OCI-LY7 (cell line): ENCODE measurements at regions not wholly inside any gene's neighbourhood (a gene's known extent, or its start where the extent isn't known, plus 50 kb on each side); places are given as distances from the start of the nearest gene placed in this dataset.
"Not testable (repeated sequence)": the region's sequence is repeated elsewhere in the genome, so short reads cannot be mapped to it uniquely, and the experiment has no call there.

Source experiments
- BruUV-seq: library from RNA; stranded (reverse); fragments of 400-500 nt; replicated peaks from 2 replicates; lab custom pipeline; 2021; lab: Mats Ljungman, UMichigan
- CTCF ChIA-PET: fragments of 300-600 bp; sonication (Branson Sonifier 250); formaldehyde crosslinking; loops from one replicate; lab custom pipeline; 2022; ENCODE audit warnings: antibody characterized with exemption; ENCODE audit not compliant: unreplicated experiment; lab: Charles Lee
- POLR2A ChIA-PET: fragments of 300-600 bp; sonication (Branson Sonifier 250); formaldehyde crosslinking; loops from one replicate; lab custom pipeline; 2022; ENCODE audit warnings: antibody characterized with exemption; lab: Charles Lee
- DNase-seq: peaks from one replicate; pipeline ENCODE4 v3.0.0-alpha.2; 2015; ENCODE audit warnings: low spot score
- H2AFZ ChIP-seq: fragments of 200-600 bp; sonication (generic), shearing (Covaris generic); 2 replicates; pipeline ENCODE4 v1.6.1; 2014; ENCODE audit warnings: mild to moderate bottlenecking, antibody characterized with exemption, low read length, moderate library complexity
- H3K27ac ChIP-seq: fragments of 200-600 bp; sonication (generic); 2 replicates; pipeline ENCODE4 v1.5.1; 2014; ENCODE audit warnings: mixed run types, low read depth, mild to moderate bottlenecking, moderate library complexity, low read length, inconsistent platforms; ENCODE audit not compliant: poor library complexity, severe bottlenecking
- H3K36me3 ChIP-seq: fragments of 200-600 bp; sonication (generic); 2 replicates; pipeline ENCODE4 v1.6.1; 2014; ENCODE audit warnings: mild to moderate bottlenecking, antibody characterized with exemption, low read length, moderate library complexity, mixed read lengths; ENCODE audit not compliant: insufficient read depth
- H3K4me1 ChIP-seq: fragments of 200-600 bp; sonication (generic); 2 replicates; pipeline ENCODE4 v1.5.1; 2014; ENCODE audit warnings: mild to moderate bottlenecking, low read length; ENCODE audit not compliant: insufficient read depth, poor library complexity, severe bottlenecking
- H3K4me2 ChIP-seq: fragments of 200-600 bp; sonication (generic); 2 replicates; pipeline ENCODE4 v1.6.1; 2014; ENCODE audit warnings: mild to moderate bottlenecking, low read length
- H3K4me3 ChIP-seq: fragments of 200-600 bp; sonication (generic); 2 replicates; pipeline ENCODE4 v1.5.1; 2014; ENCODE audit warnings: mild to moderate bottlenecking, low read depth, low read length; ENCODE audit not compliant: poor library complexity, severe bottlenecking
- H3K79me2 ChIP-seq: fragments of 200-600 bp; sonication (generic); 2 replicates; pipeline ENCODE4 v1.6.1; 2016; ENCODE audit warnings: low read depth, mild to moderate bottlenecking, low read length, moderate library complexity, mixed read lengths; ENCODE audit not compliant: insufficient read depth
- H3K9me2 ChIP-seq: fragments of 200-600 bp; sonication (generic); 2 replicates; pipeline ENCODE4 v1.6.1; 2016; ENCODE audit warnings: mild to moderate bottlenecking, low read length, mixed read lengths; ENCODE audit not compliant: insufficient read depth
- H3K9me3 ChIP-seq: fragments of 200-600 bp; sonication (generic); 2 replicates; pipeline ENCODE4 v1.6.1; 2014; ENCODE audit warnings: mild to moderate bottlenecking, mixed run types, low read length, mixed read lengths
- H4K20me1 ChIP-seq: fragments of 200-600 bp; sonication (generic); 2 replicates; pipeline ENCODE4 v1.6.1; 2014; ENCODE audit warnings: mild to moderate bottlenecking, antibody characterized with exemption, low read length, moderate library complexity, mixed read lengths; ENCODE audit not compliant: insufficient read depth
- EZH2phosphoT487 ChIP-seq: fragments of 200-600 bp; sonication (generic); IDR thresholded peaks from 2 replicates; pipeline ENCODE4 v1.6.1; 2018; ENCODE audit warnings: low read depth, borderline replicate concordance, mild to moderate bottlenecking, mixed run types, antibody characterized with exemption, low read length, moderate library complexity, mixed read lengths
- intact Hi-C: fragments of 100-400 bp; cut with micrococcal nuclease; formaldehyde crosslinking; loops from one replicate; pipeline ENCODE4 v1.10.0; 2022; ENCODE audit not compliant: unreplicated experiment
- TF ChIP-seq, protein P1 (sequence below): fragments of 200-600 bp; sonication (generic); conservative IDR thresholded peaks from 2 replicates; pipeline ENCODE4 v1.5.1; 2014; ENCODE audit warnings: mild to moderate bottlenecking, antibody characterized with exemption, low read length, moderate library complexity, mixed read lengths

DNA sequence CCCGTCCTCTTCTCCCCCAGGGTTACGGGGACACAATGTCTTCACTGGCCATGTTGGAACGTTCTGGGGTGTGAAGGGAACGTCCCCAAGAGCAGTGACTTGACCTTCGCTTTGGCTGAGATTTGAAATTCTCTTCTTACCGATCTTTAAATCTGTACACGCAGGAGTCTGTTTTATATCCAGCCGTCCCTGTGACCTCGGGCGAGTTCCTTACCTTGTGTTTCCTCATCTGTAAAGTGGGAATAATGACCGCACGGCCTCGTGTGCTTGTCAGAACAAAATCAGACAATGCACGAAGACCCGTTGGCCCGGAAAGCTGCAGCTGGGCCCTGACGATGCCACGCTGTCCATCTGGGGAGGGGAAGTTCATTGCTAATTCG lies 454.3 kb downstream of the PREX1 start:
- Histone ChIP-seq H3K36me3 (no peaks in the 10 kb centered on the region), H3K4me3 (no peak overlapping the region), H3K27ac (no peak overlapping the region), H3K9me2 (no peaks in the 10 kb centered on the region), H4K20me1 (no peaks in the 10 kb centered on the region), H3K4me1 (no peaks in the 10 kb centered on the region), H3K9me3 (no peaks in the 10 kb centered on the region), H3K4me2 (no peak overlapping the region), H3K79me2 (no peaks in the 10 kb centered on the region), H2AFZ (no peak overlapping the region)
- TF ChIP-seq EZH2phosphoT487 = no peak
- TF ChIP-seq, protein P1, sequence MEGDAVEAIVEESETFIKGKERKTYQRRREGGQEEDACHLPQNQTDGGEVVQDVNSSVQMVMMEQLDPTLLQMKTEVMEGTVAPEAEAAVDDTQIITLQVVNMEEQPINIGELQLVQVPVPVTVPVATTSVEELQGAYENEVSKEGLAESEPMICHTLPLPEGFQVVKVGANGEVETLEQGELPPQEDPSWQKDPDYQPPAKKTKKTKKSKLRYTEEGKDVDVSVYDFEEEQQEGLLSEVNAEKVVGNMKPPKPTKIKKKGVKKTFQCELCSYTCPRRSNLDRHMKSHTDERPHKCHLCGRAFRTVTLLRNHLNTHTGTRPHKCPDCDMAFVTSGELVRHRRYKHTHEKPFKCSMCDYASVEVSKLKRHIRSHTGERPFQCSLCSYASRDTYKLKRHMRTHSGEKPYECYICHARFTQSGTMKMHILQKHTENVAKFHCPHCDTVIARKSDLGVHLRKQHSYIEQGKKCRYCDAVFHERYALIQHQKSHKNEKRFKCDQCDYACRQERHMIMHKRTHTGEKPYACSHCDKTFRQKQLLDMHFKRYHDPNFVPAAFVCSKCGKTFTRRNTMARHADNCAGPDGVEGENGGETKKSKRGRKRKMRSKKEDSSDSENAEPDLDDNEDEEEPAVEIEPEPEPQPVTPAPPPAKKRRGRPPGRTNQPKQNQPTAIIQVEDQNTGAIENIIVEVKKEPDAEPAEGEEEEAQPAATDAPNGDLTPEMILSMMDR = no peak
- ChIA-PET POLR2A (no interaction called here), CTCF (no interaction called here)
- no peak for DNase-seq
- BruUV-seq = no TSS peak
- intact Hi-C loops = no loop called here

DNA sequence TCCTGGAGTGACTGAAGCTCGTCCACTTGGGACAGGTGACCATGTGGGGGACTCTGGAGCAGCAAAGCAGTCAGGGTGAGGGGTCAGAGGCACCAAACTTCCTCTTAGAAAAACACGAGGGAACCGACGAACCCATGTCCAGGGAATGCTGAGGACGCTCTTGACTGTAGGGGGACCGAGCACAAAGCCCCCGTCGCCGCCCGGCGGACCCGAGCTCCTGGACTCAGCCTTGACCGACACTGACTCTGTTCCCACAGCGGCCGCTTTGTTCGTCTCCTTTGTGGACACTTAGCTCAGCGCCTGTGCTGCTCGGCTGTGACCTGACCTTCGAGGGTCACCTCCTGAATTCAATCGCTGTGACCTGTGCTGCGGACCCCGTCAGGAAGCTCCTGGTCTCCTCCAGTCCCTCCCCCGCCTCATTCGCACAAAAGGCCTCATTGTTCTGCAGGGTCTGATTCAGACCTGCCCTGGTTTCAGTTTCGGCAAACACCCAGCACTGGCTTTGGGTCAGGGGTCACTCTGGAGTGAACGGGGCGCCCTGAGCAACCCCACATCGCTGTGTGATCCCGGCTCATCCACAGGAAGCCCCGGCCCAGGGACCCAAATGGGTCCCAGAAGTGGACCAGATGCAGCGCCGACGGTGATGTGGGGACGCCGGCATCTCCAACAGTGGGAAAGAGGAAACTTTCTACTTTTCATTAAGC lies 454.8 kb downstream of the PREX1 start:
- H4K20me1 ChIP-seq, CTCF ChIA-PET, H2AFZ ChIP-seq, H3K4me2 ChIP-seq, H3K4me3 ChIP-seq, H3K36me3 ChIP-seq, intact Hi-C loops, POLR2A ChIA-PET, DNase-seq, H3K4me1 ChIP-seq, BruUV-seq, H3K9me2 ChIP-seq, H3K27ac ChIP-seq, H3K79me2 ChIP-seq, H3K9me3 ChIP-seq: not testable (repeated sequence)

DNA sequence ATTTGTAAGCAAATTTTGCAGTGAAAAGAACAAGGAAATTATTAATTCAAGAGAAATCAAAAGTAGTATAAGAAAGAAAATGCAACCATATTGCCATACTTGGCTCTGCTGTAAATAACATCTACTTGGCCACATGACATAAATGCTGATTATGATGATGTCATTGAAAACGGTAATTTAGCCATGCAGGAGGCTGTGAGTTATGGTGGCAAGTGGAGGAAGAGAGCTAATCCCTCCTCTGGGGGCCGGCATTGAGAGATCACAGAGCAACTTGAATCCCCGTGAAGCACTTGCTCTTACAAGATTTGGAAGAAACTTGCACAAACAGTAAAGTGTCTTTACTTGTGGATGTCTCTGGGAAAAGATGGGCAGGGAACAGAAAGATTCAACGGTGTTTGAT lies 456.6 kb downstream of the PREX1 start:
- no peaks in the 10 kb centered on the region for H4K20me1 ChIP-seq
- no peak for DNase-seq
- H3K27ac ChIP-seq = no peak overlapping the region
- CTCF ChIA-PET = no interaction called here
- BruUV-seq = no TSS peak
- no peaks in the 10 kb centered on the region for H3K79me2 ChIP-seq
- no peaks in the 10 kb centered on the region for H3K9me3 ChIP-seq
- H2AFZ ChIP-seq = no peak overlapping the region
- TF ChIP-seq EZH2phosphoT487 = no peak
- TF ChIP-seq, protein P1 = no peak
- H3K4me1 ChIP-seq = no peaks in the 10 kb centered on the region
- H3K4me3 ChIP-seq = no peak overlapping the region
- intact Hi-C loops = no loop called here
- H3K4me2 ChIP-seq = no peak overlapping the region
- no peaks in the 10 kb centered on the region for H3K36me3 ChIP-seq
- POLR2A ChIA-PET = no interaction called here
- no peaks in the 10 kb centered on the region for H3K9me2 ChIP-seq

DNA sequence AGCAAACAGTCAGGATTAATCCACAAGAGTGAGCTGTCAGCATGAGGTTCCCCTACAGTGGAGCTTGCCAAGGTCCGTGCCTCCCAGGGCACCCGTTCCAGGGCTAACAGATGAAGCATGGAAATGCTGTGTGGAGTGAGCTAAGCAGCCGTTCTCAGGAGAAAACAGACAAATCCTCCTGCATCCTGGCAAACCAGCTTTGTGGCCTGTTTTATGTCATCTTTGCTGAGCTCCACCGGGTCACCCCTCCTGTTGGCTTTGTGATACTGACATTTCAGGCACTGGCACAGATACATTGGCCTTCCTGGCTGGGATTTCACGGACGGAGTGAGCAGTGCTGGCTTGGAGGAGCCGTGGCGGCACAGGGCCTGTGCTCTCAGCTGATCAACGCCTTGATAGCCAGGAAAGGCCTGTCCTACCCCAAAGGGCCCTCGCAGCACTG lies 459.2 kb downstream of the PREX1 start:
- BruUV-seq, H3K27ac ChIP-seq, CTCF ChIA-PET, H3K36me3 ChIP-seq, DNase-seq, H3K4me3 ChIP-seq, intact Hi-C loops, H4K20me1 ChIP-seq, H3K9me2 ChIP-seq, POLR2A ChIA-PET, H3K4me2 ChIP-seq, H2AFZ ChIP-seq, H3K79me2 ChIP-seq, H3K9me3 ChIP-seq: not testable (repeated sequence)
- peaks cover 13% of the 10 kb centered on the region for H3K4me1 ChIP-seq

DNA sequence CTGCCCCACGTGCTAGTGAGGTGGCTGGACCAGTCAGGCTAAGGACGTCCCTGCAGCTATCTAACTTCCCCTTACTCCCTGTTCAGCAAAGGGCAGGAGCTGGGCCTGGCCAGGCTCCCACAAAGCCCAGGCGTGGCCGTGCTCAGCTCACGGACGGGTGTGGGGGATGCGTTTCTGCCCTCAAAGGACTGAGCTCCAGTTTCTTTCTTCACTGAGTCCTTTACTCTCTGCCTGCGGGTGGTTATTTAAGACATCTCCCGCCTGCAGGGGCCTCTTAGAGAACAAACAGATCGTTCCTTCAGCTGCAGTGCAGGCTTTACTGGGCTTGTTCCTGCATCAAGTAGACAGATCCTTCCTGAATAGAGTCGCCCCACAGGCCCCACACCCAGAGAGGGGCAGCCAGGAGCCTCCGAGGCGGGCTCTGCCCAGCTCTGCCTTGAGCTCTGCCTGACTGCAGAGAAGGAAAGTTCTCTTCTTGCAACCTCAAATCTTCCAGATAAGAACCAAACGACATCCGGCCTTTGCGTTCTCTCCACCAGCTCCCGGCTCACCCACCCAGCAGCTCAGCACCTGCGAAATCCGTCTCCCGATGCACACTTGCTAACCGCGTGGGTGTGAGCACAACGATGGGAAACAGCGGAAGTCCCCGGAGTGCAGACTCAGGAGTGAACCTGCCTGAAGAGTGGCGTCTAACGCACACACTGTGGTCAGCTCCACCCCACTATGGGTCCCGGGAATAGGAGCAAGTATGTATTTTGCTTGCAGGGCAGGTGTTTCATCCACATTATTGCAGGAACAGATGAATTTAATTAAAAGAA lies 460.0 kb downstream of the PREX1 start:
- intact Hi-C loops, H3K36me3 ChIP-seq, POLR2A ChIA-PET, BruUV-seq, CTCF ChIA-PET, H4K20me1 ChIP-seq, H3K9me2 ChIP-seq, H3K4me3 ChIP-seq, H3K9me3 ChIP-seq, DNase-seq, H3K79me2 ChIP-seq, H3K27ac ChIP-seq, H2AFZ ChIP-seq, H3K4me2 ChIP-seq: not testable (repeated sequence)
- peaks cover 13% of the 10 kb centered on the region for H3K4me1 ChIP-seq
